ENCODE measurements at regions not wholly inside any gene's neighbourhood (a gene's known extent, or its start where the extent isn't known, plus 50 kb on each side); places are given as distances from the start of the nearest gene placed in this dataset.

- TF ChIP-seq CTCF (IDR thresholded peaks at IDR 0.05) (no peak), POLR2A (IDR thresholded peaks at IDR 0.05) (no peak)
Observed at GRCh38 chr1:79848316-79848715, 841.8 kb upstream of the ADGRL4 start.

All from adrenal gland (tissue), 5 donors.